GM10266 (cell line): ENCODE measurements at regions not wholly inside any gene's neighbourhood (a gene's known extent, or its start where the extent isn't known, plus 50 kb on each side); places are given as distances from the start of the nearest gene placed in this dataset.

Experiments
- DNase-seq: peaks from one replicate; pipeline ENCODE4 v3.0.0; 2012; ENCODE audit errors: extremely low spot score
- TF ChIP-seq, protein P1 (sequence below): IDR thresholded peaks from 2 replicates; pipeline ENCODE4 v1.5.1; 2012; ENCODE audit warnings: mild to moderate bottlenecking, low read depth; ENCODE audit not compliant: control insufficient read depth, insufficient read depth; ENCODE audit errors: missing control alignments

GRCh38 chr22:22050141-22050775 is 67.7 kb upstream of the TOP3B start:
- TF ChIP-seq, protein P1, sequence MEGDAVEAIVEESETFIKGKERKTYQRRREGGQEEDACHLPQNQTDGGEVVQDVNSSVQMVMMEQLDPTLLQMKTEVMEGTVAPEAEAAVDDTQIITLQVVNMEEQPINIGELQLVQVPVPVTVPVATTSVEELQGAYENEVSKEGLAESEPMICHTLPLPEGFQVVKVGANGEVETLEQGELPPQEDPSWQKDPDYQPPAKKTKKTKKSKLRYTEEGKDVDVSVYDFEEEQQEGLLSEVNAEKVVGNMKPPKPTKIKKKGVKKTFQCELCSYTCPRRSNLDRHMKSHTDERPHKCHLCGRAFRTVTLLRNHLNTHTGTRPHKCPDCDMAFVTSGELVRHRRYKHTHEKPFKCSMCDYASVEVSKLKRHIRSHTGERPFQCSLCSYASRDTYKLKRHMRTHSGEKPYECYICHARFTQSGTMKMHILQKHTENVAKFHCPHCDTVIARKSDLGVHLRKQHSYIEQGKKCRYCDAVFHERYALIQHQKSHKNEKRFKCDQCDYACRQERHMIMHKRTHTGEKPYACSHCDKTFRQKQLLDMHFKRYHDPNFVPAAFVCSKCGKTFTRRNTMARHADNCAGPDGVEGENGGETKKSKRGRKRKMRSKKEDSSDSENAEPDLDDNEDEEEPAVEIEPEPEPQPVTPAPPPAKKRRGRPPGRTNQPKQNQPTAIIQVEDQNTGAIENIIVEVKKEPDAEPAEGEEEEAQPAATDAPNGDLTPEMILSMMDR, result no peak
- DNase-seq, result no peak

DNA sequence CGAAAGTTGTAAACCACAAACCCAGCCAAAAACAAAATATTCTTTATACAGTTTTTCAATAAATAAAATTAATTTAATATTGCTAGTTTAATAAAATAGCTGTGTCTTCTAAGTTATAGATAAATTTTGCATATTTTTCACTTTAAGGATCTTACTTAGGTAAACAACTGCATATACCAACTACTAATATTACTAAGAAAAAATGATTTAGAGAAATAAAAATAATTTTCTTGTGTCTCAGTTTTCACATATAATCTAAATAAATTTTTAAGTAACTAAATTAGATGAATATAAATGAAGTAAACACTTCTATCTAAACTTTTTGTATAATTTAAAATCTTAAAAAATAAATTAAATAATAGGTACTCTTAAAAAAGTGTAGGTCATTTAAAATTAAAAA is 67.1 kb upstream of the TOP3B start:
- TF ChIP-seq, protein P1, result no peak
- no peak for DNase-seq

DNA sequence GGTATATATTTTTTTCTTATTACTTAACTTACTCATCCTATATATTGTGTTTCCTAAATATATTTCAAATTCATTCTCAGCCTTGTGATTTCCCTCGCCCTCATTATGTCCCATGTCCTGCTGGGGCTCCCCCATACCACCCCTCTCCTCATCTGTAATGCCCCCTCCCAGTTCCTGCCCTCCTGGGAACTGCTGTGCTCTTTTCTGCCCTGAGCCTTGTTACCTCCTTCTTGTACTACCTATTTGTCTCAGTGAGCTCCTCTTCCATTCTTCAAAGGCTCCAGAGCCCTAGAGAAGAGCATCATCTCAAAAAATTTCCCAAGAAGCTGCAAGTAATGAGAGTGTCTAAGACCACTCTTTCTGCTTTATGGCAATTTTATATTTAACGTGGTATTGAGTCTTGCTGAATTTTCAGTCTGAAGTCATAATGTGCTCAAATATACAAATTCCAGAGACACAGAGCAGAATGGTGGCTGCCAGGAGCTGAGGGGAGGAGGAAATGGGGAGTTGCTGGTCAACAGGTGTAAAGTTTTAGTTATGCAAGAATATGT is 66.5 kb upstream of the TOP3B start:
- no peak for DNase-seq
- TF ChIP-seq, protein P1, result no peak

- no peak for DNase-seq
- TF ChIP-seq, protein P1, result no peak
These were observed 65.8 kb upstream of the TOP3B start for GRCh38 chr22:22048318-22048942.

DNA sequence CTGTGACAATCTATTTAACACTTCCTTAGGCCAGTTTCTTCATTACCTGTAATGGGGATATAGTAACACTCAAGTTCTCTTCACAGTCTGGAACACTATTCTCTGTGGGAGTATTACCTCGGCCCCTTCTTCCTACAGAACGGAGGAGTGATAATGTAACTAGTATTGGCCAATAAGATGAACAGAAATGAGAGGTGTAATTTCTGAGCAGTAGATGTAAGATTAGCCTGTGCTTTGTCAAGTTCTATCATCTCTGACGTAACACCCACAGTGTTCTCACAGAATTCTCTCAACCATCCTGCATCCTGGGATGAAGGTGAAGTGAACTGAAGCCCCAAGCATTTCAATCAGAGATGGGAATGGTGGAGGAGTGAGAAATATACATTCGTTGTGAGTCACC is 65.2 kb upstream of the TOP3B start:
- DNase-seq, result no peak
- TF ChIP-seq, protein P1, result no peak

- DNase-seq, result no peak
- TF ChIP-seq, protein P1, result no peak
These were observed 64.7 kb upstream of the TOP3B start for GRCh38 chr22:22047266-22047665.

- no peak for DNase-seq
- TF ChIP-seq, protein P1, result no peak
These were observed 63.8 kb upstream of the TOP3B start for GRCh38 chr22:22046370-22046769.
